ENCODE measurements at regions not wholly inside any gene's neighbourhood (a gene's known extent, or its start where the extent isn't known, plus 50 kb on each side); places are given as distances from the start of the nearest gene placed in this dataset.

- BruUV-seq (replicated peaks) = no TSS peak
- Histone ChIP-seq H2BK5ac (ENCODE audit: low read depth, low read length, poor library complexity, severe bottlenecking) (no peak overlapping the region), H2BK120ac (ENCODE audit: low read depth, low read length) (no peak overlapping the region), H3K14ac (replicated peaks; ENCODE audit: low read depth, low read length) (no peak overlapping the region), H3K36me3 (ENCODE audit: control insufficient read depth, insufficient read depth, low read length) (no peaks in the 10 kb centered on the region), H3K23ac (ENCODE audit: low read depth, low read length) (no peak overlapping the region), H4K5ac (ENCODE audit: low read depth, low read length) (no peak overlapping the region), H4K8ac (ENCODE audit: low read depth in 2 of 2, low read length in 2 of 2) (no peak overlapping the region), H3K9ac (ENCODE audit: low read depth, low read length) (no peak overlapping the region), H2BK20ac (ENCODE audit: low read depth, low read length) (no peak overlapping the region), H3K27me3 (ENCODE audit: control insufficient read depth, insufficient read depth, low read length) (no peaks in the 10 kb centered on the region), H2AFZ (replicated peaks; ENCODE audit: low read length, poor library complexity) (no peak overlapping the region), H3K9me3 (ENCODE audit: control insufficient read depth, insufficient read depth, low read length) (no peaks in the 10 kb centered on the region), H3K79me1 (ENCODE audit: low read depth in 1 of 2, low read length in 2 of 2) (0 out of 4 replicates have a peak, but pooled peaks cover 0 to 2% of the 10 kb centered on the region in 2 experiments), H3K27ac (ENCODE audit: insufficient read depth, low read length) (no peak overlapping the region), H3K9me1 (ENCODE audit: insufficient read depth, low read length) (peaks cover 11% of the 10 kb centered on the region), H3K56ac (ENCODE audit: extremely low read depth, insufficient read depth, low read length) (no peak overlapping the region), H3K4ac (ENCODE audit: low read depth, low read length) (no peak overlapping the region), H3K4me2 (ENCODE audit: low read depth, low read length) (no peak overlapping the region), H3K4me3 (ENCODE audit: insufficient read depth, low read depth, low read length) (no peak overlapping the region), H3K4me1 (ENCODE audit: control insufficient read depth, insufficient read depth, low read length) (peaks cover 12% of the 10 kb centered on the region), H2BK15ac (ENCODE audit: low read depth, low read length) (no peak overlapping the region), H4K20me1 (ENCODE audit: insufficient read depth, low read length) (0 out of 2 replicates have a peak, but pooled peaks cover under 1% of the 10 kb centered on the region), H3K18ac (ENCODE audit: low read depth, low read length) (no peak overlapping the region), H2AK5ac (ENCODE audit: low read depth, low read length) (no peak overlapping the region), H2AK9ac (replicated peaks; ENCODE audit: low read depth, low read length, poor library complexity) (no peak overlapping the region), H4K91ac (ENCODE audit: insufficient read depth, low read depth, low read length) (no peak overlapping the region)
- ChIA-PET CTCF (no interaction called here), POLR2A (ENCODE audit: unreplicated experiment) (no interaction called here)
- dilution Hi-C loops (cut with HindIII; ENCODE audit: low sequenced_read_pairs, unreplicated experiment) (no loop called here), in situ Hi-C loops (cut with MboI; ENCODE audit: low sequenced_read_pairs) (no loop called here), intact Hi-C loops (cut with micrococcal nuclease) (no loop called here)
- DNase-seq = no peak
- WGBS, 2 experiments (ENCODE audit: extremely low coverage in 2 of 2, insufficient read length in 1 of 2) = 73% methylated on average over 2 of the region's 7 CpGs; no CpG with 5 or more reads in 1 of the 2 experiments
- no peak for TF ChIP-seq NFE2L2 (IDR thresholded peaks at IDR 0.05; ENCODE audit: low read depth, low read length)
- TF ChIP-seq FOS (IDR thresholded peaks at IDR 0.05; ENCODE audit: low read depth, low read length) = no peak
- ATAC-seq (ENCODE audit: low read depth) = no peak
These were observed 127.4 kb upstream of the TAF11L2 start for GRCh38 chr5:17370651-17371050.

All from IMR-90 (cell line).